Anterior cingulate cortex (tissue), 58 donors: ENCODE measurements at regions not wholly inside any gene's neighbourhood (a gene's known extent, or its start where the extent isn't known, plus 50 kb on each side); places are given as distances from the start of the nearest gene placed in this dataset.
"Not testable (repeated sequence)": the region's sequence is repeated elsewhere in the genome, so short reads cannot be mapped to it uniquely, and the experiment has no call there.

Experiments
- DNase-seq, 58 donors: peaks; one replicate each; lab custom pipeline; 2025; lab: John Stamatoyannopoulos, UW

GRCh38 chr4:79623021-79623870 lies 215.2 kb upstream of the GK2 start:
- DNase-seq: peak in 18 of 58 donors; percentile 1 to 39 (median 10)

- no peak for DNase-seq
These were observed 213.0 kb upstream of the GK2 start for GRCh38 chr4:79621061-79621460.

- no peak for DNase-seq
These were observed 212.6 kb upstream of the GK2 start for GRCh38 chr4:79620617-79621016.

DNA sequence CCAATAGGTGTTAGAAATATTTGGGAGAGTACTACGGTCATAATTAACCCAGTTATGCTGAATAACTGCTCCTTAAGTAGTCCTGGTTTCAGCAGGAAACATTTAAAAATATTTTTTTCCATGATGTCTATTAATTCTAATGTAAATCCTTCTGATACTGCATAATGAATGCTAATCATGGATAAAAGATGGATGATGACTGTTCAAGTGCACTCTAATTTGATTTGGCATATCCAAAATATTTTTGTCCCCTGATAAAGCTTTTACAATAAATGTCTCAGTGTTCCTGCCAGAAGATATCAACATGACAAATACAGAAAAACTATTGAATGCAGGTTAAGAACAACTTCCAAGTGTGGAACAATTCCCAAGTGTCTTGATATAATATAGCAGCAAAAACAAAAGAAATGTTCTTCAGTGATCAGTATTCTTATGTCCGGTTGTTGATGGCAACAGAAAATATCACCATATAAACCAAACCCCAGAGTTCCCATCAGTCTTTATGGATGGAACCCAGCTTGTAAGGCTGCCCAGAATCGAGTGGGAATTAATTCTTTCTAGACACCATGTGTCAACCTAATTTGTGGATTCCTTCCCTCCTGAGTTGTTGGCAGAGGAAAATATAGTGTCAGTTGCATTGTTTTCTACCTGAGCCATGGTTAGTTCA lies 205.4 kb upstream of the GK2 start:
- DNase-seq: no peak

DNA sequence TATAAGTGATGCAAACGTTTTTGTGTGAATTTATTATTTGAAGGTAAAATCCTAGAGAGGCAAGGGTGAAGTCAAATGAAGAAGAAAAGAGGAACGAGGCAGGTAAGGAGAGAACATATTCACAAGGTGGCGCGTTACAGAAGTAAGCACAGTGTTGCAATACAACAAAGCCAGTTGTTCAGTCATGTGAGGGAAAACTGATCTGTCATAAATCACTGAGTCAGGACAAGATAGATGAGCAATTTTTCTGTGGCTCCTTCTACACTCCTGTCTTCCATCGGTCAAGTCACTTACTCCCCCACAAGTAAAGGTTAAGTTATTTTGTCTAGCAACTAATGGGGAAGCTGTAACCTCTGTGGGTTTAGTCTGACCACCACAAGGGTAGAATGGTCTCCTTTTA lies 203.0 kb upstream of the GK2 start:
- no peak for DNase-seq

DNA sequence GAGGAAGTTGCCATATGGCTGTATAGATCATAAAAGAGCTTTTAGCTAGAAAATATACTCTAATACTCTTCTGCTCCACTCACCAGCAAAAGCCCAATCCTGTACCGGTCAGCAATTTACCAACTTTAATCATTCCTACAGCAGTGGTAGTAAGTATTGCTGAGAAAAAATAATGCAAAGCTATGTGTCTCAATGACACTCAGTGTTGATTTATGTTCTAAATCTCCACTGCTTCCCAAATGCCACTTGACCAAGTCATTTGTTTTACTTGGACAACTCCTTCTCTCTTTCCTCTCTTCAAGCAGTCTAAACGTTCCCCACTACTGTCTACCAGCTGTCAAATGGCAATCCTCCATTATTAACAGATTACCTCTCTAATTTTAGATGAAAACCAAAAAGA lies 201.8 kb upstream of the GK2 start:
- DNase-seq: no peak

DNA sequence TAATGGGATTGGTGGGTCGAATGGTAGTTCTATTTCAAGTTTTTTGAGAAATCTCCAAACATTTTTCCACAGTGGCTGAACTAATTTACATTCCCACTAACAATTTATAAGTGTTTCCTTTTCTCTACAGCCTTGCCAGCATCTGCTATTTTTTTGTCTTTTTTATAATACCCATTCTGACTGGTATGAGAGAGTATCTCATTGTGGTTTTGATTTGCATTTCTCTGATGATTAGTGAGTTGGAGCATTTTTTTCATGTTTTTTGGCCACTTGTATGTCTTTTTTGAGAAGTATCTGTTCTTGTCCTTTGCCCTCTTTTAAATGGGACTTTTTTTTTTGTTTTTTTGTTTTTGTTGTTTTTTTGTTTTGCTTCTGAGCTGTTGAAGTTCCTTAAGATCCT lies 200.0 kb upstream of the GK2 start:
- no peak for DNase-seq

DNA sequence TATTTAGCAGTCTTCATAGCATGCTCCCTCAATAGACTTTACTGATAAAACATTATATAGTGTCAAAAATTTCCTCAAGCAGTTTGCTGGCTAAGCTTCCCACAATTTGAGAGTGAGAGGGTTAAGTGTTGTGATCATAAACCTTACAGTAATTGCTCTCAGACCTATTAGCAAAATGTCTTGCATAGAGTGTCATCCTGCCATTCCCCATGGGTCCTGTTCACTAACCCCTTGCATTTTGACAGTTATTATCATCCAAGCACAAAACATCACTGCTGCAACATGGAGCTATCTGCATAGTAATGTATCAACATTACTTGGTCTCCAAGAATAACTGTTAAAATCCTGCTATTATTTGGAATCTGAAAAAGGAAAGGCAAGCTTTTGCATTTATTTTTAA lies 196.1 kb upstream of the GK2 start:
- DNase-seq: no peak

- DNase-seq: no peak
These were observed 195.7 kb upstream of the GK2 start for GRCh38 chr4:79603681-79604080.

GRCh38 chr4:79599691-79600090 lies 191.7 kb upstream of the GK2 start:
- no peak for DNase-seq

DNA sequence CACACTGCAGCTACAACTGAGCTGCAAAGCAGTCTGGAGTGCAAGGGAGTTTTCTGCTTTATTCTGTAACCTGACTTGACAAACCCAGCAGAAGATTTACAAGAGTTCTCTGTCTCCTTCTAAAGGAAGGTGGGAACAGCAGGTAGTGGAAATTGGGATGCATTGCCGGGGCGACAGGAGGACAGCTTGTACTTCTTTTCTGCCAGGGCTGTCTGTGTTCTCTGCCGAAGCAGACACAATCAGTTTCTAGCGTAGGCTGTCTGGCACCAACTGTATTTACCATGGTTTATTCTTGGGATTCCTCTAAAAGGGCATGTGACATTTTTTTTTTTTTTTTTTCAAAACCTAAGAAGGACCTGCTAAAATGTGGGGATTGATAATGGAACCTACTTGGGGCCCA lies 190.8 kb upstream of the GK2 start:
- DNase-seq: peak in 13 of 58 donors; percentile 1 to 53 (median 18)

GRCh38 chr4:79598214-79598613 lies 190.2 kb upstream of the GK2 start:
- no peak for DNase-seq

DNA sequence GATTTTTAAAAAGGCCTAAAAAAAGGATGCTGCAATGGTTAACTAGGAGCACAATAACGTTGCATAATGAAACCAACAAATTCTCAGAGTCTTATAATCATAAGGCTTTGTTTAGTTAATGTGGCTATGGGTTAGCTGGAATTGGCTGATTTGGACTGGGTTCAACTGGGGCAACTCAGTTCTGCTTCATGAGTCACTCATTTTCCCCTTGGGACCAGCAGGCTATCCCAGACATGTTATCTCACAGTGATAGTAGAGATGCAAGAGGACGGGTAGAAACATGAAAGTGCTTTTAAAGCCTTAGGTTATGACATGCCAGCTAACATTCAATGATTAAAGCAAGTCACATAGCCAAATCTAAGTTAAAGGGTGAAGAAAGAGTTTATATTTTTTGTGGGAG lies 189.2 kb upstream of the GK2 start:
- DNase-seq: no peak

GRCh38 chr4:79592218-79592617 lies 184.2 kb upstream of the GK2 start:
- not testable (repeated sequence) for DNase-seq

- no peak for DNase-seq
These were observed 180.7 kb upstream of the GK2 start for GRCh38 chr4:79588679-79589078.

DNA sequence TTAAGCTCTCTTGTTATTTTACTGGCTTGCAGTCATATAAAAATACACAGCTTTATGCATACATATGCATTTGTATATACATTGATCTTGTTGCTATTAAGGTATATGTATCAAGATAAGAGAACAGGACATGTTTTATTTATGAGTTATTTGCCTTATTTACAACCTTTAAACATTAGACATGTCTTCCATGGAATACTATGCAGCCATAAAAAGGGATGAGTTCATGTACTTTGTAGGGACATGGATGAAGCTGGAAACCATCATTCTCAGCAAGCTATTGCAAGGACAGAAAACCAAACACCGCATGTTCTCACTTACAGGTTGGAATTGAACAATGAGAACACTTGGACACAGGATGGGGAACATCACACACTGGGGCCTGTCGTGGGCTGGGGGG lies 179.2 kb upstream of the GK2 start:
- DNase-seq: not testable (repeated sequence)

- DNase-seq: no peak
These were observed 177.8 kb upstream of the GK2 start for GRCh38 chr4:79585834-79586233.

DNA sequence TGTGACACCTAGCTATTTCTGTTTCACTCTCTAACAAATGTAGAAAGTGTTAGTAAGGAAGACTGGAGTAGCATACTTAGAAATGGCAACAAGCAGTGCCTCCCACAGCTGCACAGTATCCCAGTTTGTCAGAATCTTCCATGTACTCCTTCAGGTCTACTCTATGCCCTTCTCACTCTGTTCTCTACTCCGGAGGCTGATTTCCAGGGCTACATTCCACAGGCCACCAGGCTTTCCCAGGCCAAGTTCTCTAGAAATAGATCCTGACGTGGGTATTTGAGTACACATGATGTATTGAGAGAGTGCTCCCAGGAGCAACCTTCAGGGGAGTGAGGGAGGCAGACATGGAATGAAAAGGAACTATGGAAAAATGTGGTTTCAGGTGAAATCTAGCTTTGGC lies 177.3 kb upstream of the GK2 start:
- no peak for DNase-seq

DNA sequence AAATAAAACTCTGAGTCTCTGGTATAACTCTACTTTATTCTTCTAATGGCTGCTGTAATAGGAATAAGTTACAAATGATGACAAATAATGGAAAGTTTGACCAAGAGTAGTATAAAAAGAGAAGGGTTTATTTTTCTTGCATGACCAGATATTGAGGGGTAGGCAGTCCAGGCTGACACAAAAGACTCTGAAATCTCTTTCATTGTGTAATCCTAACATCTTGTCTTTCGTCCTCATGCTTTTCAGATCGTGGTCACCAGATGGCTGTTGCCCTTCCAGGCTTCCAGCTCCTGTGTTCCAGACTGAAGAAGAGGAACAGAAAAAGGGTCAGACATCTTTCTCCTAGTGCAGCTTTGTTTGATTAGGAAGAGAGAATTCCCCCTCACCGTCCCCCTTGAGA lies 176.9 kb upstream of the GK2 start:
- DNase-seq: no peak

- DNase-seq: no peak
These were observed 176.3 kb upstream of the GK2 start for GRCh38 chr4:79584352-79584751.

DNA sequence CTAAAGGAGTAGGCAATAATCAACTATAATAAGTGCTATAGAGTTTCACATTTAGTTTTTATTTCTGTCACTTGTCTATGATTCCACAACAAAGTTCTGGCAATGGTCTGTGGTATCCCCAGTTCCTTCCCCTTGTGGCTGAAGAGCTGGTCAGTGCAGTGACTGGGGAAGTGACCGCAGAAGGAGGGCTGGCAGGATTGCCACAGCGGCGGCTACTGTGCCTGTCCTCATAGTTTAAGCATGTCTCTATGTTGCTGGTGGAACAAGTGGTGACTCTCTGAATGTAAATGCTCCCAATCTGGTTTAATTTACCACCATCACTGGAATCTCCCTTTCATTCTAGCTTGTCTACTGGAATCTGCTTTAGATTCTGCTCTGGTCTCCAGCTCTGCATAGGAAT lies 170.6 kb upstream of the GK2 start:
- DNase-seq: no peak

DNA sequence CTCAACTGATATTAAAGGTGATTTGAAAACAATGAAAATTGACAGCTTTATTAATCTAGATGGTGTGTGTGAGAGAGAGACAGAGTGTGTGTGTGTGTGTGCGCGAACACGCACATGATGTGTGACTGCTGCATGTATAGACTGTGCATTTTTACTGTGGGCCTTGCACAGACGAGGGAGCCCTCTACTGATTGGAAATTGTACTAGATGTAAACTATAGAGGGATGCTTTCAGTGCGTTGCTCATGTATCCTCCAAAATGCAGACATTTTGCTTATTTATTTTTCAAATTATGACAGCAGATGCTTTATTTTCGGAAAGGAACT lies 168.4 kb upstream of the GK2 start:
- DNase-seq: peak in 6 of 58 donors; percentile 1 to 21 (median 8)
